Jurkat, Clone E6-1 (cell line): ENCODE measurements at regions not wholly inside any gene's neighbourhood (a gene's known extent, or its start where the extent isn't known, plus 50 kb on each side); places are given as distances from the start of the nearest gene placed in this dataset.
"Not testable (repeated sequence)": the region's sequence is repeated elsewhere in the genome, so short reads cannot be mapped to it uniquely, and the experiment has no call there.

Experiments
- DNase-seq: peaks from one replicate; pipeline ENCODE4 v3.0.0-alpha.2; 2011; ENCODE audit warnings: low read depth, low spot score
- H3K4me3 ChIP-seq: 2 replicates; pipeline ENCODE4 v1.5.1; 2011; ENCODE audit warnings: mild to moderate bottlenecking, low read length, control low read depth, moderate library complexity

- no peak for DNase-seq
- no peak overlapping the region for H3K4me3 ChIP-seq
Observed at GRCh38 chr5:101811466-101811865, 484.6 kb downstream of the SLCO4C1 start.

- no peak overlapping the region for H3K4me3 ChIP-seq
- no peak for DNase-seq
Observed at GRCh38 chr5:101806410-101806809, 489.7 kb downstream of the SLCO4C1 start.

GRCh38 chr5:101796427-101796826 is 499.7 kb downstream of the SLCO4C1 start:
- no peak for DNase-seq
- H3K4me3 ChIP-seq, result no peak overlapping the region

GRCh38 chr5:101788797-101789196 is 507.3 kb downstream of the SLCO4C1 start:
- DNase-seq, result no peak
- H3K4me3 ChIP-seq, result no peak overlapping the region

- H3K4me3 ChIP-seq, result no peak overlapping the region
- no peak for DNase-seq
Observed at GRCh38 chr5:101785090-101785489, 511.0 kb downstream of the SLCO4C1 start.

- no peak for DNase-seq
- H3K4me3 ChIP-seq, result no peak overlapping the region
Observed at GRCh38 chr5:101783241-101784013, 512.7 kb downstream of the SLCO4C1 start.

GRCh38 chr5:101782352-101783103 is 513.6 kb downstream of the SLCO4C1 start:
- no peak overlapping the region for H3K4me3 ChIP-seq
- no peak for DNase-seq

- no peak overlapping the region for H3K4me3 ChIP-seq
- no peak for DNase-seq
Observed at GRCh38 chr5:101751105-101751504, 545.0 kb downstream of the SLCO4C1 start.

GRCh38 chr5:101743000-101743399 is 553.1 kb downstream of the SLCO4C1 start:
- not testable (repeated sequence) for H3K4me3 ChIP-seq, DNase-seq

- H3K4me3 ChIP-seq, result no peak overlapping the region
- peak; percentile 1 for DNase-seq
Observed at GRCh38 chr5:101728933-101729332, 567.2 kb downstream of the SLCO4C1 start.

GRCh38 chr5:101721543-101721942 is 574.5 kb downstream of the SLCO4C1 start:
- no peak for DNase-seq
- H3K4me3 ChIP-seq, result no peak overlapping the region

- no peak for DNase-seq
- no peak overlapping the region for H3K4me3 ChIP-seq
Observed at GRCh38 chr5:101720033-101720432, 576.1 kb downstream of the SLCO4C1 start.

GRCh38 chr5:101717721-101718120 is 578.4 kb downstream of the SLCO4C1 start:
- no peak overlapping the region for H3K4me3 ChIP-seq
- no peak for DNase-seq

GRCh38 chr5:101716941-101717340 is 579.1 kb downstream of the SLCO4C1 start:
- no peak for DNase-seq
- no peak overlapping the region for H3K4me3 ChIP-seq

GRCh38 chr5:101715790-101716189 is 580.3 kb downstream of the SLCO4C1 start:
- not testable (repeated sequence) for DNase-seq, H3K4me3 ChIP-seq

- H3K4me3 ChIP-seq, result no peak overlapping the region
- DNase-seq, result no peak
Observed at GRCh38 chr5:101689306-101689705, 606.8 kb downstream of the SLCO4C1 start.

- no peak overlapping the region for H3K4me3 ChIP-seq
- DNase-seq, result no peak
Observed at GRCh38 chr5:101688156-101688555, 607.9 kb downstream of the SLCO4C1 start.

GRCh38 chr5:101687349-101687985 is 608.6 kb downstream of the SLCO4C1 start:
- no peak overlapping the region for H3K4me3 ChIP-seq
- DNase-seq, result no peak

GRCh38 chr5:101686536-101687157 is 609.4 kb downstream of the SLCO4C1 start:
- DNase-seq, result no peak

GRCh38 chr5:101679816-101680215 is 616.3 kb downstream of the SLCO4C1 start:
- no peak for DNase-seq
- H3K4me3 ChIP-seq, result no peak overlapping the region

More at GRCh38 chr5:101686536-101687157, 609.4 kb downstream of the SLCO4C1 start:
- no peak overlapping the region for H3K4me3 ChIP-seq
